ENCODE measurements at regions not wholly inside any gene's neighbourhood (a gene's known extent, or its start where the extent isn't known, plus 50 kb on each side); places are given as distances from the start of the nearest gene placed in this dataset.
A peak's percentile ranks its signal among the peaks of the same experiment; 100 is the strongest.

DNA sequence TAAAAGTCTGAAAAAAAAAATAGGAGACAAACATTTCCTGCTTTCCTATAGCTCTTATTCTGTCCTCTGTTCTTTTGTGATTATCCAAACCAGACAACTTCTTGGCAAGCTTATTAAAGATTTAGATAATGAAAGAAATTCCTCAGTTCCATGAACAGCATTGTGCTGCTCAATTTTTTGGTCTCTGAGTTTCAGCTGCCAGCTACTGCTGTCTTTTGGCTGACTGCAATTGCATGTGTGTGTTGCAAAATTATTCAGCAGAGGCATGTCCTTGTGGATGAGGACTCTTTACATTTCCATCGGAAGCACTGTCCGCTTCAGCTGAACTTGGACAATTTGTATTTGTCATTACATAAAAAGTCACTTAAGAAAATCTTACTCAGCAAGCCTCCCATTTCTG lies 397.3 kb upstream of the RASGRP1 start:
- Histone ChIP-seq H3K27me3 (no peaks in the 10 kb centered on the region), H3K4me1 (no peaks in the 10 kb centered on the region), H3K4me3 (no peak overlapping the region), H3K27ac (no peak overlapping the region), H3K9me3 (no peaks in the 10 kb centered on the region), H3K36me3 (no peaks in the 10 kb centered on the region)
- no peak for DNase-seq
- no peak for TF ChIP-seq POLR2A (IDR thresholded peaks at IDR 0.05)
- TF ChIP-seq CTCF (IDR thresholded peaks at IDR 0.05) = no peak

DNA sequence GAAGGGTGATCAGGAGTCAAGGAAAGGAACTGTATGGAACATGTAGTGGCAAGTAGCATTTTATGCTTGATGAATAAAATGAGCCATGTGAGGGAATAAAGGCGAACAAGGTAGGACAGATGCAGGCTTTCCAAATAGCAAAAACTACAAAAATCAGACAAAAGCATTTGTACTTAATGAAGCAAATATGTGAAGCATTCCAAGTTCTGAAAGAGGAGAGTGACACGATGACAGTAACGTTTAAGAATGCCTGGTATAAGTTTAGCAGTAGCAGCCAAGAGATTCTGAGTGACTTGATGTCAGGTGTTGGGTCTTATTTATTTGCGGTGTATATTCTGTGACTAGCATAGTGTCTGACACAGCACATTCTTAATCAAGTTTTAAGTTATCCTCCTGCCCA lies 408.2 kb upstream of the RASGRP1 start:
- Histone ChIP-seq H3K4me3 (no peak overlapping the region), H3K36me3 (no peaks in the 10 kb centered on the region), H3K27ac (no peak overlapping the region), H3K4me1 (no peaks in the 10 kb centered on the region), H3K27me3 (no peaks in the 10 kb centered on the region), H3K9me3 (no peaks in the 10 kb centered on the region)
- DNase-seq = no peak
- TF ChIP-seq CTCF (IDR thresholded peaks at IDR 0.05) (no peak), POLR2A (IDR thresholded peaks at IDR 0.05) (no peak)

DNA sequence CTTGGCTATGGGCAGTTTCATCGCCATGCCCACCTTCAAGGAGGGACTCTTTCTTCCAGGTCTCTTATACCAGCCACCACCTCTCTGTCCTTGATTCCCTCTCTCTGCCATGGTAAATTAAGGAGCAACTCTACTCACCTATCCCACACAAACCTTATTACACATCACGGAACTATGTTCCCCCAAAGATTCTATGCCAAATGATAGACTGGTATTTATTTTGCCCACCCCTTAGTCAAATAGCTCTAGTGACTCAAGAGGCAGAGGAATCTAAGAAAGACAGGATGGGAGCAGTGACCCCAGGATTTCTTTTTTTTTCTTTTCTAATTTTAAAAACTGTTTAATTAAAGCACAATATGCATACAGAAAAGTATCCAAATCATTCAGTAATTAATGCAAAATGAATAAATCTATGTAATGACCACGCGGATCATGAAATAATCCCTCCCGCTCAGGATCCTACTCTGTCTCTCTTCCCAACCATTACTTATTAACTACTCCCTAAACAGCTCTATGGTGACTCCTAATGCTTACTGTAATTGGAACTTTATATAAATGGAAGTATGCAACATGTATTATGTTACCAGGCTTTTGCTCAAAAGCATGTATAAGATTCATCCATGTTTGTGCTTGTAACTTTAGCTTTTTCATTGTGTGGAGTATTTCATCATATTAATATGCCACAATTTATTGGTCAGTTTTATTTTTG lies 410.8 kb upstream of the RASGRP1 start:
- Histone ChIP-seq H3K36me3 (no peaks in the 10 kb centered on the region), H3K9me3 (no peaks in the 10 kb centered on the region), H3K27me3 (no peaks in the 10 kb centered on the region), H3K4me1 (no peaks in the 10 kb centered on the region), H3K4me3 (no peak overlapping the region), H3K27ac (no peak overlapping the region)
- DNase-seq = no peak
- TF ChIP-seq CTCF (IDR thresholded peaks at IDR 0.05) = no peak

DNA sequence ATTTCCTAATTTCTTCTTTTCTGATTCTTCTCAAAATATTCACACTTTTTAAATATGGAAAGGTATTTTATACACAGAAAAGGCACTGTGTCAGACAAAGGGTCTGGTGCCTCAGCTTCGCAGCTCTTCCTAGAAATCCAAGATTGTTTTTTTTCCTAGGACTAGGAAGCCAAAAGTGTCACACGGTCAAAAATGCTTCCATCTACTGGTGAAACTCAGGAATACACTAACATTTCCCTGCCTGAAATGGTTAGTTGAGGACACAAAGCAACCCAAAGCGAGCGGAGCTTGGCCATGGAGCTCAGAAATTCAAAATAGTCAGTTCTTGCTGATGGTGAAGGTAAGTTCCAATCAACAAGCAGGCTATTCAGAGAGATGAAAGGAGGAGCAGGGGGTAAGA lies 426.5 kb upstream of the RASGRP1 start:
- DNase-seq = no peak
- Histone ChIP-seq H3K4me3 (no peak overlapping the region), H3K4me1 (no peaks in the 10 kb centered on the region), H3K9me3 (no peaks in the 10 kb centered on the region), H3K27me3 (no peaks in the 10 kb centered on the region), H3K27ac (no peak overlapping the region), H3K36me3 (no peaks in the 10 kb centered on the region)
- TF ChIP-seq POLR2A (IDR thresholded peaks at IDR 0.05) (no peak), CTCF (IDR thresholded peaks at IDR 0.05) (peak in 5 of 6 experiments; percentile 20 to 60 (median 52))

DNA sequence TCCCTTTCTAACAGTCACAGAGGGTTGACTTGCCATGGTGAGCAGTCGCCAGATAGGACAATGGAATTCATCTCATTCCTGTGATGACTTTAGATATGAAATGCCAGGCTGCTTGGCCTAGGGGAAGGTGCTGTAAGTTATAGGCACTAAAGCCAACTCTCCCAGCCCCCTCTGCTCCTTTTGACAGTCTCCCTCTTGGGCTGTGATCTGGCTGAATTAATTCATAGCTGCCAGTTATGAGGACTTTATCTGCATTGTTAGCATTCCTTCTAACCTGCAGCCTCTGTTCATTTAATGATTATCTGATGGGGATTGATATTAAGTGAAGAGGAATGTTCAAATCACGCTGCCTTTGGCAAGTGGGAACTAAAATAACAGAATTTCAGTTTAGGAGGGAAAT lies 427.1 kb upstream of the RASGRP1 start:
- H3K4me1 ChIP-seq = no peaks in the 10 kb centered on the region
- no peak for DNase-seq
- TF ChIP-seq POLR2A (IDR thresholded peaks at IDR 0.05) (no peak), CTCF (IDR thresholded peaks at IDR 0.05) (no peak)
- no peaks in the 10 kb centered on the region for H3K27me3 ChIP-seq
- H3K4me3 ChIP-seq = no peak overlapping the region
- no peak overlapping the region for H3K27ac ChIP-seq
- H3K9me3 ChIP-seq = no peaks in the 10 kb centered on the region
- no peaks in the 10 kb centered on the region for H3K36me3 ChIP-seq

- Histone ChIP-seq H3K27me3 (no peaks in the 10 kb centered on the region), H3K9me3 (no peaks in the 10 kb centered on the region), H3K27ac (no peak overlapping the region), H3K4me1 (no peaks in the 10 kb centered on the region), H3K36me3 (no peaks in the 10 kb centered on the region), H3K4me3 (no peak overlapping the region)
- DNase-seq = no peak
- TF ChIP-seq CTCF (IDR thresholded peaks at IDR 0.05) = no peak
- TF ChIP-seq POLR2A (IDR thresholded peaks at IDR 0.05) = no peak
Observed at GRCh38 chr15:38992506-38992905, 427.9 kb upstream of the RASGRP1 start.
